ENCODE measurements at regions not wholly inside any gene's neighbourhood (a gene's known extent, or its start where the extent isn't known, plus 50 kb on each side); places are given as distances from the start of the nearest gene placed in this dataset.

DNA sequence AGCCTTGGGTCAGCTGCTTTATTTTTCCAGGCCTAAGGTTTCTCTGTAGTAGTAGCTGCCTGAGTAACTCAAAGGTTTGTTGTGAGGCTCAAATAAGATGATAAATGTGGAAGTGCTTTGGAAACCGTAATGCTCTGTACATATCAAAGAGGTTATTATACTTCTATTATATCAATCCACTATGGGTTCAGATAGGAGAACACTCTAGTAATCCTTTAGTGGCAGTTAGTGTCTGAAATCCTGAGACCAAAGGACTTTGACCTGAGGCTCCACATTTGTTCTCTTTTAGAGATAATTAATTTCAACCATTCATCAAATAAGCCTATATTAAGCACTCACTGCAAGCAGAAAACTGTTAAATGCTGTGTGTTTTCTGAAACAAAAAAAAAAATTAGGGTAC lies 128.6 kb upstream of the BCL6 start:
- no peak overlapping the region for H3K9ac ChIP-seq (ENCODE audit: control insufficient read depth, insufficient read depth, low read length)
- H3K79me2 ChIP-seq (ENCODE audit: control insufficient read depth, insufficient read depth, low read length), result no peaks in the 10 kb centered on the region
- no peak overlapping the region for H3K4me2 ChIP-seq (ENCODE audit: control insufficient read depth, insufficient read depth)
- no peaks in the 10 kb centered on the region; the same call in 2 of the 3 replicates for H3K9me3 ChIP-seq (replicated peaks; ENCODE audit: control insufficient read depth, insufficient read depth, low read length)
- H3K4me3 ChIP-seq, result no peak overlapping the region
- in situ Hi-C loops (cut with MboI), result no loop called here
- H3K27me3 ChIP-seq (replicated peaks in 1 of 2; ENCODE audit: control insufficient read depth in 2 of 2, insufficient read depth in 2 of 2, low read length in 1 of 2), result peaks cover 0 to 4% of the 10 kb centered on the region in 2 experiments; a peak in 2 of 4 replicates
- SMC1A ChIA-PET (ENCODE audit: uncharacterized antibody, unreplicated experiment), result no interaction called here
- WGBS (ENCODE audit: insufficient coverage, insufficient replicate concordance, low lambda C conversion rate, missing lambda C conversion rate), result 95% methylated on average over 1 of the region's 1 CpG
- H2AFZ ChIP-seq (ENCODE audit: control insufficient read depth, low read depth, low read length), result no peak overlapping the region
- FAIRE-seq, result no peak
- intact Hi-C loops (cut with micrococcal nuclease; ENCODE audit: unreplicated experiment), result no loop called here
- CTCF ChIA-PET, result interaction anchor here (0.6 kb wide), 1 partner anchor 16 kb away, joined by 3 read pairs; no protein-coding TSS in a partner anchor
- RAD21 ChIA-PET (ENCODE audit: unreplicated experiment), result no interaction called here
- no TSS peak for BruUV-seq (replicated peaks)
- H3K4me1 ChIP-seq (ENCODE audit: control insufficient read depth, insufficient read depth, low read length), result no peaks in the 10 kb centered on the region
- no peaks in the 10 kb centered on the region for H3K36me3 ChIP-seq (ENCODE audit: control insufficient read depth in 2 of 2, insufficient read depth in 2 of 2, low read length in 1 of 2)
- POLR2A ChIA-PET, result no interaction called here
- ATAC-seq, result no peak
- no peak for DNase-seq (ENCODE audit: low read depth, low spot score)
- H4K20me1 ChIP-seq (ENCODE audit: control insufficient read depth, insufficient read depth), result no peaks in the 10 kb centered on the region
- H3K27ac ChIP-seq (ENCODE audit: control insufficient read depth, insufficient read depth), result no peak overlapping the region
- TF ChIP-seq MTA2 (IDR thresholded peaks at IDR 0.05; ENCODE audit: low read depth), result no peak
- TF ChIP-seq BHLHE40 (IDR thresholded peaks at IDR 0.05; ENCODE audit: borderline replicate concordance in 1 of 2, low read depth in 2 of 2, low read length in 1 of 2), result no peak
- no peak for TF ChIP-seq YY1 (IDR thresholded peaks at IDR 0.05; ENCODE audit: low read depth, low read length)
- TF ChIP-seq ZNF274 (IDR thresholded peaks at IDR 0.05; ENCODE audit: insufficient read depth, insufficient read length), result no peak
- no peak for TF ChIP-seq BRCA1 (IDR thresholded peaks at IDR 0.05; ENCODE audit: low read depth, low read length)
- TF ChIP-seq, protein P1, sequence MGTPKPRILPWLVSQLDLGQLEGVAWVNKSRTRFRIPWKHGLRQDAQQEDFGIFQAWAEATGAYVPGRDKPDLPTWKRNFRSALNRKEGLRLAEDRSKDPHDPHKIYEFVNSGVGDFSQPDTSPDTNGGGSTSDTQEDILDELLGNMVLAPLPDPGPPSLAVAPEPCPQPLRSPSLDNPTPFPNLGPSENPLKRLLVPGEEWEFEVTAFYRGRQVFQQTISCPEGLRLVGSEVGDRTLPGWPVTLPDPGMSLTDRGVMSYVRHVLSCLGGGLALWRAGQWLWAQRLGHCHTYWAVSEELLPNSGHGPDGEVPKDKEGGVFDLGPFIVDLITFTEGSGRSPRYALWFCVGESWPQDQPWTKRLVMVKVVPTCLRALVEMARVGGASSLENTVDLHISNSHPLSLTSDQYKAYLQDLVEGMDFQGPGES (IDR thresholded peaks at IDR 0.05), result no peak
- TF ChIP-seq, protein P2, sequence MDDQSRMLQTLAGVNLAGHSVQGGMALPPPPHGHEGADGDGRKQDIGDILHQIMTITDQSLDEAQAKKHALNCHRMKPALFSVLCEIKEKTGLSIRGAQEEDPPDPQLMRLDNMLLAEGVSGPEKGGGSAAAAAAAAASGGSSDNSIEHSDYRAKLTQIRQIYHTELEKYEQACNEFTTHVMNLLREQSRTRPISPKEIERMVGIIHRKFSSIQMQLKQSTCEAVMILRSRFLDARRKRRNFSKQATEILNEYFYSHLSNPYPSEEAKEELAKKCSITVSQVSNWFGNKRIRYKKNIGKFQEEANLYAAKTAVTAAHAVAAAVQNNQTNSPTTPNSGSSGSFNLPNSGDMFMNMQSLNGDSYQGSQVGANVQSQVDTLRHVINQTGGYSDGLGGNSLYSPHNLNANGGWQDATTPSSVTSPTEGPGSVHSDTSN (IDR thresholded peaks at IDR 0.05; ENCODE audit: insufficient replicate concordance, low read depth, low read length), result no peak
- TF ChIP-seq PAX8 (IDR thresholded peaks at IDR 0.05), result no peak
- no peak for TF ChIP-seq SIN3A (IDR thresholded peaks at IDR 0.05; ENCODE audit: low read depth, low read length)
